ENCODE measurements at regions not wholly inside any gene's neighbourhood (a gene's known extent, or its start where the extent isn't known, plus 50 kb on each side); places are given as distances from the start of the nearest gene placed in this dataset.
"Not testable (repeated sequence)": the region's sequence is repeated elsewhere in the genome, so short reads cannot be mapped to it uniquely, and the experiment has no call there.

- DNase-seq (ENCODE audit: low read depth in 1 of 2, low spot score in 2 of 2), result no peak
- no peaks in the 10 kb centered on the region for H3K27me3 ChIP-seq (replicated peaks)
Measured at GRCh38 chr6:118367314-118367713, 180.8 kb upstream of the PLN start.

GRCh38 chr6:118370722-118371121 lies 177.4 kb upstream of the PLN start:
- Histone ChIP-seq H3K27me3 (replicated peaks) (no peaks in the 10 kb centered on the region), H3K27ac (no peak overlapping the region), H3K9me3 (replicated peaks) (no peaks in the 10 kb centered on the region), H3K4me3 (no peak overlapping the region), H3K4me1 (replicated peaks) (no peaks in the 10 kb centered on the region), H3K36me3 (no peaks in the 10 kb centered on the region)
- DNase-seq (ENCODE audit: low read depth in 1 of 2, low spot score in 2 of 2), result no peak

More at GRCh38 chr6:118367314-118367713, 180.8 kb upstream of the PLN start:
- Histone ChIP-seq H3K36me3 (no peaks in the 10 kb centered on the region), H3K4me1 (replicated peaks) (no peaks in the 10 kb centered on the region), H3K27ac (no peak overlapping the region), H3K9me3 (replicated peaks) (no peaks in the 10 kb centered on the region), H3K4me3 (no peak overlapping the region)

- no peaks in the 10 kb centered on the region for H3K27me3 ChIP-seq (replicated peaks)
- no peaks in the 10 kb centered on the region for H3K4me1 ChIP-seq (replicated peaks)
- no peak overlapping the region for H3K4me3 ChIP-seq
- H3K36me3 ChIP-seq, result no peaks in the 10 kb centered on the region
- H3K9me3 ChIP-seq (replicated peaks), result no peaks in the 10 kb centered on the region
- no peak for DNase-seq (ENCODE audit: low read depth in 1 of 2, low spot score in 2 of 2)
- no peak overlapping the region for H3K27ac ChIP-seq
Measured at GRCh38 chr6:118371955-118372354, 176.1 kb upstream of the PLN start.

- no peak overlapping the region for H3K27ac ChIP-seq
- no peaks in the 10 kb centered on the region for H3K36me3 ChIP-seq
- no peaks in the 10 kb centered on the region for H3K27me3 ChIP-seq (replicated peaks)
- H3K9me3 ChIP-seq (replicated peaks), result no peaks in the 10 kb centered on the region
- no peak overlapping the region for H3K4me3 ChIP-seq
- DNase-seq (ENCODE audit: low read depth in 1 of 2, low spot score in 2 of 2), result no peak
- no peaks in the 10 kb centered on the region for H3K4me1 ChIP-seq (replicated peaks)
Measured at GRCh38 chr6:118372413-118372812, 175.7 kb upstream of the PLN start.

GRCh38 chr6:118377711-118378414 lies 170.2 kb upstream of the PLN start:
- H3K4me3 ChIP-seq, result no peak overlapping the region
- H3K36me3 ChIP-seq, result no peaks in the 10 kb centered on the region
- H3K4me1 ChIP-seq (replicated peaks), result no peaks in the 10 kb centered on the region
- H3K27me3 ChIP-seq (replicated peaks), result no peaks in the 10 kb centered on the region
- H3K27ac ChIP-seq, result no peak overlapping the region
- DNase-seq (ENCODE audit: low read depth in 1 of 2, low spot score in 2 of 2), result no peak
- no peaks in the 10 kb centered on the region for H3K9me3 ChIP-seq (replicated peaks)

- H3K27ac ChIP-seq; H3K4me3 ChIP-seq; DNase-seq (ENCODE audit: low read depth in 1 of 2, low spot score in 2 of 2); H3K27me3 ChIP-seq (replicated peaks); H3K36me3 ChIP-seq; H3K4me1 ChIP-seq (replicated peaks); H3K9me3 ChIP-seq (replicated peaks): not testable (repeated sequence)
Measured at GRCh38 chr6:118380620-118381019, 167.5 kb upstream of the PLN start.

GRCh38 chr6:118382126-118382525 lies 166.0 kb upstream of the PLN start:
- no peak overlapping the region for H3K27ac ChIP-seq
- no peak overlapping the region for H3K4me3 ChIP-seq
- H3K27me3 ChIP-seq (replicated peaks), result no peaks in the 10 kb centered on the region
- H3K4me1 ChIP-seq (replicated peaks), result no peaks in the 10 kb centered on the region; the same call in 1 of the 2 replicates
- no peaks in the 10 kb centered on the region for H3K9me3 ChIP-seq (replicated peaks)
- no peak for DNase-seq (ENCODE audit: low read depth in 1 of 2, low spot score in 2 of 2)
- no peaks in the 10 kb centered on the region for H3K36me3 ChIP-seq

- Histone ChIP-seq H3K4me1 (replicated peaks) (peaks cover 14% of the 10 kb centered on the region), H3K27me3 (replicated peaks) (no peaks in the 10 kb centered on the region), H3K9me3 (replicated peaks) (no peaks in the 10 kb centered on the region), H3K27ac (no peak overlapping the region), H3K36me3 (no peaks in the 10 kb centered on the region), H3K4me3 (no peak overlapping the region)
- no peak for DNase-seq (ENCODE audit: low read depth in 1 of 2, low spot score in 2 of 2)
Measured at GRCh38 chr6:118383924-118384323, 164.2 kb upstream of the PLN start.

- no peak for DNase-seq (ENCODE audit: low read depth in 1 of 2, low spot score in 2 of 2)
- no peak overlapping the region for H3K27ac ChIP-seq
- H3K4me1 ChIP-seq (replicated peaks), result peaks cover 16% of the 10 kb centered on the region
- H3K9me3 ChIP-seq (replicated peaks), result no peaks in the 10 kb centered on the region
- no peaks in the 10 kb centered on the region for H3K36me3 ChIP-seq
- H3K27me3 ChIP-seq (replicated peaks), result no peaks in the 10 kb centered on the region
- H3K4me3 ChIP-seq, result no peak overlapping the region
Measured at GRCh38 chr6:118386975-118387374, 161.1 kb upstream of the PLN start.

- H3K4me1 ChIP-seq (replicated peaks), result peaks cover 16% of the 10 kb centered on the region
- H3K4me3 ChIP-seq, result no peak overlapping the region
- DNase-seq (ENCODE audit: low read depth in 1 of 2, low spot score in 2 of 2), result peak; percentile 54 to 70
- H3K27ac ChIP-seq, result peak overlapping the region; percentile 49
- H3K36me3 ChIP-seq, result no peaks in the 10 kb centered on the region
- no peaks in the 10 kb centered on the region for H3K9me3 ChIP-seq (replicated peaks)
- H3K27me3 ChIP-seq (replicated peaks), result no peaks in the 10 kb centered on the region
Measured at GRCh38 chr6:118387921-118388701, 160.0 kb upstream of the PLN start.

- Histone ChIP-seq H3K4me3 (no peak overlapping the region), H3K27me3 (replicated peaks) (no peaks in the 10 kb centered on the region), H3K36me3 (no peaks in the 10 kb centered on the region), H3K4me1 (replicated peaks) (peaks cover 16% of the 10 kb centered on the region), H3K27ac (no peak overlapping the region), H3K9me3 (replicated peaks) (no peaks in the 10 kb centered on the region)
- no peak for DNase-seq (ENCODE audit: low read depth in 1 of 2, low spot score in 2 of 2)
Measured at GRCh38 chr6:118391086-118391485, 157.0 kb upstream of the PLN start.

GRCh38 chr6:118394106-118394505 lies 154.0 kb upstream of the PLN start:
- H3K27me3 ChIP-seq (replicated peaks), result no peaks in the 10 kb centered on the region

GRCh38 chr6:118396969-118397368 lies 151.1 kb upstream of the PLN start:
- Histone ChIP-seq H3K27me3 (replicated peaks) (no peaks in the 10 kb centered on the region), H3K9me3 (replicated peaks) (no peaks in the 10 kb centered on the region), H3K4me1 (replicated peaks) (no peaks in the 10 kb centered on the region), H3K36me3 (no peaks in the 10 kb centered on the region), H3K27ac (no peak overlapping the region), H3K4me3 (no peak overlapping the region)
- no peak for DNase-seq (ENCODE audit: low read depth in 1 of 2, low spot score in 2 of 2)

More at GRCh38 chr6:118394106-118394505, 154.0 kb upstream of the PLN start:
- no peaks in the 10 kb centered on the region for H3K9me3 ChIP-seq (replicated peaks)
- H3K4me1 ChIP-seq (replicated peaks), result peaks cover under 1% of the 10 kb centered on the region; the same call in 1 of the 2 replicates
- no peak for DNase-seq (ENCODE audit: low read depth in 1 of 2, low spot score in 2 of 2)
- H3K4me3 ChIP-seq, result no peak overlapping the region
- H3K27ac ChIP-seq, result no peak overlapping the region
- no peaks in the 10 kb centered on the region for H3K36me3 ChIP-seq

GRCh38 chr6:118397671-118398465 lies 150.2 kb upstream of the PLN start:
- no peak for DNase-seq (ENCODE audit: low read depth in 1 of 2, low spot score in 2 of 2)
- Histone ChIP-seq H3K27me3 (replicated peaks) (no peaks in the 10 kb centered on the region), H3K4me3 (no peak overlapping the region), H3K27ac (no peak overlapping the region), H3K36me3 (no peaks in the 10 kb centered on the region), H3K9me3 (replicated peaks) (no peaks in the 10 kb centered on the region), H3K4me1 (replicated peaks) (no peaks in the 10 kb centered on the region)
